PC-9 (cell line): ENCODE measurements at regions not wholly inside any gene's neighbourhood (a gene's known extent, or its start where the extent isn't known, plus 50 kb on each side); places are given as distances from the start of the nearest gene placed in this dataset.
A peak's percentile ranks its signal among the peaks of the same experiment; 100 is the strongest.
"Not testable (repeated sequence)": the region's sequence is repeated elsewhere in the genome, so short reads cannot be mapped to it uniquely, and the experiment has no call there.

Experiments
- BruUV-seq: library from RNA; stranded (reverse); fragments of 400-500 nt; replicated peaks from 2 replicates; lab custom pipeline; 2021; lab: Mats Ljungman, UMichigan
- CTCF ChIA-PET: fragments of 300-600 bp; sonication (Branson Sonifier 250); formaldehyde crosslinking; loops from one replicate; lab custom pipeline; 2022; ENCODE audit warnings: antibody characterized with exemption; lab: Charles Lee
- POLR2A ChIA-PET: fragments of 300-600 bp; sonication (Branson Sonifier 250); formaldehyde crosslinking; loops from one replicate; lab custom pipeline; 2022; ENCODE audit warnings: antibody characterized with exemption; ENCODE audit not compliant: unreplicated experiment; lab: Charles Lee
- DNase-seq, 2 experiments: peaks; one replicate each; pipeline versions ENCODE4 v3.0.0 to v3.0.0-alpha.2; 2015 to 2022; ENCODE audit warnings: mixed read lengths in 1 of 2
- H2AFZ ChIP-seq: fragments of 200-600 bp; sonication (generic); 2 replicates; pipeline ENCODE4 v1.8.1; 2017; ENCODE audit warnings: antibody characterized with exemption
- H3F3A ChIP-seq: fragments of 200-600 bp; sonication (generic); 2 replicates; pipeline ENCODE4 v1.8.1; 2017; ENCODE audit warnings: antibody characterized with exemption, mild to moderate bottlenecking, low read depth; ENCODE audit not compliant: insufficient read depth
- H3K27ac ChIP-seq: fragments of 200-600 bp; sonication (generic); 2 replicates; pipeline ENCODE4 v1.6.1; 2016; ENCODE audit warnings: mixed run types
- H3K27me3 ChIP-seq: fragments of 200-600 bp; sonication (generic); 2 replicates; pipeline ENCODE4 v1.6.1; 2016; ENCODE audit warnings: low read depth, mixed run types; ENCODE audit not compliant: insufficient read depth
- H3K36me3 ChIP-seq: fragments of 200-600 bp; sonication (generic); 2 replicates; pipeline ENCODE4 v1.6.1; 2016; ENCODE audit warnings: low read depth, mixed run types
- H3K4me1 ChIP-seq: fragments of 200-600 bp; sonication (generic); replicated peaks from 2 replicates; pipeline ENCODE4 v1.6.1; 2016; ENCODE audit warnings: mixed run types; ENCODE audit not compliant: insufficient read depth
- H3K4me2 ChIP-seq: fragments of 200-600 bp; sonication (generic); 2 replicates; pipeline ENCODE4 v1.6.1; 2017; ENCODE audit warnings: mixed run types
- H3K4me3 ChIP-seq: fragments of 200-600 bp; sonication (generic); 2 replicates; pipeline ENCODE4 v1.6.1; 2016; ENCODE audit warnings: mixed run types
- H3K79me2 ChIP-seq: fragments of 200-600 bp; sonication (generic); 2 replicates; pipeline ENCODE4 v1.6.1; 2017; ENCODE audit warnings: low read depth, mixed run types
- H3K9me2 ChIP-seq: fragments of 200-600 bp; sonication (generic); 2 replicates; pipeline ENCODE4 v1.8.1; 2017; ENCODE audit warnings: mild to moderate bottlenecking; ENCODE audit not compliant: insufficient read depth
- H3K9me3 ChIP-seq: fragments of 200-600 bp; sonication (generic); 2 replicates; pipeline ENCODE4 v1.8.1; 2016; ENCODE audit warnings: low read depth; ENCODE audit not compliant: insufficient read depth
- H4K20me1 ChIP-seq: fragments of 200-600 bp; sonication (generic); 2 replicates; pipeline ENCODE4 v1.8.1; 2017; ENCODE audit not compliant: insufficient read depth
- intact Hi-C: fragments of 100-400 bp; cut with micrococcal nuclease; formaldehyde crosslinking; loops from one replicate; pipeline ENCODE4 v1.10.0; 2022; ENCODE audit not compliant: unreplicated experiment

GRCh38 chr10:48102410-48103146 is 103.0 kb upstream of the FAM25C start:
- H3K9me3 ChIP-seq, POLR2A ChIA-PET, BruUV-seq: not testable (repeated sequence)

DNA sequence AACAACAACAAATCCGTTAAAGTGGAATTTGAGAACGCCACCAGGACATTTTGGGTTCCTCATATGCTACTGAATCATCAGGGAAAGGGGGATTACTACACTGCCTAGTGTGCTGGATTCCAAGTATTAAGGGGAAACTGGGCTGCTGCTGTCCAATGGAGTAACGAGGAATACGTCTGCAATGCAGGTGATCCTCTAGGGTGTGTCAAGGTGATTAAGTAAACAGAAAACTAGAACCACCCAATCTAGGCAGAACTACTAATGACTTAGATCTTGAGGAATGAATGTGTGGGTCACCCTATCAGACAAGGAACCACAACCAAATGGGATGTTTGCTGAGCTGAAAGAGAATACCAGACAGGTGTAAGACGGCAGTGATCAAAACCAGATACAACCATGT is 99.3 kb upstream of the FAM25C start:
- CTCF ChIA-PET, POLR2A ChIA-PET, H3K9me2 ChIP-seq, H3K4me3 ChIP-seq, BruUV-seq, H3K27ac ChIP-seq, H2AFZ ChIP-seq, H3K79me2 ChIP-seq, H3K36me3 ChIP-seq, H4K20me1 ChIP-seq, intact Hi-C loops, H3K4me1 ChIP-seq, H3F3A ChIP-seq, H3K27me3 ChIP-seq, H3K9me3 ChIP-seq: not testable (repeated sequence)
- peak overlapping the region; percentile 37 for H3K4me2 ChIP-seq
- peak; percentile 58 to 86 for DNase-seq

More at GRCh38 chr10:48102410-48103146, 103.0 kb upstream of the FAM25C start:
- H2AFZ ChIP-seq, CTCF ChIA-PET, H3K79me2 ChIP-seq, H3K4me3 ChIP-seq, H3K36me3 ChIP-seq, H4K20me1 ChIP-seq, intact Hi-C loops, H3K4me1 ChIP-seq, H3K27ac ChIP-seq, DNase-seq, H3F3A ChIP-seq, H3K27me3 ChIP-seq, H3K4me2 ChIP-seq, H3K9me2 ChIP-seq: not testable (repeated sequence)

DNA sequence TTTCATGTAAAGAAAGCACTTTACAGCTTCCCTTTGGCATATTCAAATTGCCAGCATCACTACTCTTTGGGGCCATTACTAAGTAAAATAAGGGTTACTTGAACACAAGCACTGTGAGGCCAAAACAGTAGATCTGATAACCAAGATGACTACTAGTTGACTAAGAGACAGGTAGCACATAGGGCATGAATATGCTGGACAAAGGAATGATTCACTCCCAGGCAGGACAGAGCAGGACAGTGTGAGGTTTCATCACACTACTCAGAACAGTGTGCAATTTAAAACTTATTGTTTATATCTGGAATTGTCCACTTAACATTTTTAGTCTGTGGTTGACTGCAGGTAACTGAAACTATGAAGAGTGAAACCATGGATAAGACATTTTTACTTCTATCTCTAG is 91.1 kb upstream of the FAM25C start:
- BruUV-seq, intact Hi-C loops, H4K20me1 ChIP-seq, H3F3A ChIP-seq, POLR2A ChIA-PET, H3K4me1 ChIP-seq, H3K9me3 ChIP-seq, H3K4me2 ChIP-seq, H3K4me3 ChIP-seq, DNase-seq, H3K9me2 ChIP-seq, H3K79me2 ChIP-seq, H3K36me3 ChIP-seq, H2AFZ ChIP-seq, H3K27me3 ChIP-seq, CTCF ChIA-PET: not testable (repeated sequence)
- peak overlapping the region; percentile 51; the same call in 1 of the 2 replicates for H3K27ac ChIP-seq

DNA sequence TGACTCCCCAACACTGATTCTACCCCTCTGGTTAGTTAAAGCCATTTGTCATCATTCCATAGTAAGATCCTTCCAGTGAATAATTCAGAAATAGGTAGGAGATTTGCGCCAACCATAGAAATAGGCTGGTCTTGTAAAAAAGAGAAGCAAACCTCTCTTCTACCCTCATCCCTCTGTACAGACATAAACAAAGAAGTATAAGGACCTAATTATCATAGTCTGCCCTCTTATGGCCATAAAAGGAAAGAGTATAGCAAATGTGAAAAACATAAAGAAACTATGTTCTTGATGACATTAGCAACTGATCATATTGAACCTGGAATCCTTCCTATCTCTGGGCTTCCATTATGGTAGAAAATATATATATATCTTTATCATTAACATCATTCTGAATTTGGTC is 88.5 kb upstream of the FAM25C start:
- H3K9me2 ChIP-seq, H3F3A ChIP-seq, H3K27ac ChIP-seq, H3K79me2 ChIP-seq, H3K36me3 ChIP-seq, H3K9me3 ChIP-seq, H3K4me2 ChIP-seq, H3K4me3 ChIP-seq, H4K20me1 ChIP-seq, DNase-seq, H2AFZ ChIP-seq, POLR2A ChIA-PET, intact Hi-C loops, H3K4me1 ChIP-seq, BruUV-seq, H3K27me3 ChIP-seq, CTCF ChIA-PET: not testable (repeated sequence)

- POLR2A ChIA-PET, BruUV-seq: not testable (repeated sequence)
Observed at GRCh38 chr10:48084446-48084845, 84.9 kb upstream of the FAM25C start.

GRCh38 chr10:48071228-48071627 is 71.6 kb upstream of the FAM25C start:
- DNase-seq, CTCF ChIA-PET, BruUV-seq: not testable (repeated sequence)

More at GRCh38 chr10:48084446-48084845, 84.9 kb upstream of the FAM25C start:
- H4K20me1 ChIP-seq, H3K4me2 ChIP-seq, H3K4me1 ChIP-seq, H3K9me3 ChIP-seq, H2AFZ ChIP-seq, H3F3A ChIP-seq, H3K27me3 ChIP-seq, intact Hi-C loops, DNase-seq, H3K79me2 ChIP-seq, H3K9me2 ChIP-seq, CTCF ChIA-PET, H3K27ac ChIP-seq, H3K4me3 ChIP-seq, H3K36me3 ChIP-seq: not testable (repeated sequence)

DNA sequence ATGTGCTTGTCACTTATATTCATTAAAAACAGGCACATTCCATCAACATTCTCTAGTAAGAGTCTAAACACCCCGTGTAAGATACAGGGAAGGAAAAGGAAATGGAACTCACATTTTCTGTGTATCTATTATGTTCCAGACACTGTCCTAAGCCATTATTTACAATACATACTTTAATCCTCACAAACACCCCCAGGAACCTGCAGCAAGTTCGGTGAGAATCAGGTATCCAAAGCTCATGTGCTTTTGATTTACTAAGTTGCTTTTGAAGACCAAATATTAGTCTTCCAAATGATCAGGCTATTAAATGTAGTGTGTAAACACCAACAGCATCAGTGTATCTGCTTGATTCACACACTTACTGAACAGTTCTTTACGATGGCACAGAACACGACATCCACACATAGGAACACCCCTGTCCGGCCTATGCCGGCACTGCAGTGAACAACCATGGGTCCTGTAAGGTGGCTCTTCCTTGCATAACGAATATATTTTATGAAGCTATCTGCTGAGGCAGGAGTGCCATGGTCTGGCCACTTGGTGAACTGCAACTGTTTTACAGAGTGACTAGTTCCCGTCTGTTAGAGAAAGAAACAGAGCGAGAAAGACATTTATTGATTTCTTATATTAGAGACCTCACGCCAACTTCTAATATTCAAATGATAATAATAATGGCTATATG is 64.5 kb upstream of the FAM25C start:
- H3K9me3 ChIP-seq, CTCF ChIA-PET, H3K79me2 ChIP-seq, POLR2A ChIA-PET, DNase-seq, BruUV-seq, H2AFZ ChIP-seq, H3K27me3 ChIP-seq, H3F3A ChIP-seq, H3K27ac ChIP-seq, H3K4me1 ChIP-seq, intact Hi-C loops, H3K36me3 ChIP-seq, H3K9me2 ChIP-seq, H4K20me1 ChIP-seq, H3K4me2 ChIP-seq, H3K4me3 ChIP-seq: not testable (repeated sequence)

More at GRCh38 chr10:48071228-48071627, 71.6 kb upstream of the FAM25C start:
- H3K9me2 ChIP-seq, H3K79me2 ChIP-seq, H3K27me3 ChIP-seq, POLR2A ChIA-PET, intact Hi-C loops, H3K9me3 ChIP-seq, H3K36me3 ChIP-seq, H3K4me2 ChIP-seq, H3K4me3 ChIP-seq, H2AFZ ChIP-seq, H3K4me1 ChIP-seq, H3F3A ChIP-seq, H4K20me1 ChIP-seq, H3K27ac ChIP-seq: not testable (repeated sequence)
